Endothelial cell of umbilical vein (primary cell): ENCODE measurements at regions not wholly inside any gene's neighbourhood (a gene's known extent, or its start where the extent isn't known, plus 50 kb on each side); places are given as distances from the start of the nearest gene placed in this dataset.

Experiments used
- BruUV-seq: library from RNA; stranded (reverse); fragments of 400-500 nt; replicated peaks from 2 replicates; lab custom pipeline; 2021; lab: Mats Ljungman, UMichigan
- CTCF ChIA-PET: fragments of 300-600, 350-600 bp; sonication (Branson Sonifier 250); formaldehyde crosslinking; loops from one replicate; lab custom pipeline; 2021; ENCODE audit warnings: antibody characterized with exemption, inconsistent platforms; lab: Charles Lee
- POLR2A ChIA-PET: fragments of 300-600, 350-600 bp; sonication (Branson Sonifier 250); formaldehyde crosslinking; loops from one replicate; lab custom pipeline; 2021; ENCODE audit warnings: antibody characterized with exemption, inconsistent platforms; lab: Charles Lee
- DNase-seq: peaks from one replicate; pipeline ENCODE4 v3.0.0-alpha.2; 2011; ENCODE audit warnings: low read depth, low spot score
- FAIRE-seq: peaks from 2 replicates; lab custom pipeline; 2011; peaks lifted over from hg19 to GRCh38; lab: Jason Lieb, UNC
- H2AFZ ChIP-seq: 2 replicates; pipeline ENCODE4 v1.6.0; 2012; ENCODE audit warnings: low read depth, low read length, control low read depth, inconsistent platforms
- H3K27ac ChIP-seq: 2 replicates; pipeline ENCODE4 v1.5.1; 2011; ENCODE audit warnings: low read depth, mild to moderate bottlenecking, control low read depth, low read length, moderate library complexity; ENCODE audit not compliant: insufficient read depth
- H3K27me3 ChIP-seq, 2 experiments: 2 replicates each; pipeline versions ENCODE4 v1.6.0 to v1.6.1; 2011; ENCODE audit warnings: low read length in 2 of 2, mixed read lengths in 1 of 2; ENCODE audit not compliant: control insufficient read depth in 2 of 2, insufficient read depth in 2 of 2
- H3K36me3 ChIP-seq, 2 experiments: 2 replicates in 1 of 2; 3 replicates in 1 of 2; pipeline ENCODE4 v1.5.1; 2011; ENCODE audit warnings: low read length in 2 of 2, mild to moderate bottlenecking in 1 of 2, moderate library complexity in 1 of 2; ENCODE audit not compliant: control insufficient read depth in 2 of 2, insufficient read depth in 2 of 2; ENCODE audit errors: extremely low read depth in 1 of 2
- H3K4me1 ChIP-seq: 3 replicates; pipeline ENCODE4 v1.5.1; 2011; ENCODE audit warnings: mild to moderate bottlenecking, low read length; ENCODE audit not compliant: control insufficient read depth, insufficient read depth; ENCODE audit errors: extremely low read depth
- H3K4me2 ChIP-seq: 2 replicates; pipeline ENCODE4 v1.6.1; 2011; ENCODE audit warnings: low read length, control low read depth, mixed read lengths; ENCODE audit not compliant: insufficient read depth
- H3K4me3 ChIP-seq, 3 experiments: fragments of 200-600 bp in 1 of 3; sonication (generic), shearing (Covaris generic) in 1 of 3; replicated peaks in 1 of 3; 2 replicates each; pipeline ENCODE4 v1.5.1; 2011 to 2016; ENCODE audit warnings: control low read depth in 3 of 3, low read length in 3 of 3, mild to moderate bottlenecking in 2 of 3, inconsistent platforms in 1 of 3, low read depth in 1 of 3, moderate library complexity in 1 of 3; ENCODE audit not compliant: insufficient read depth in 1 of 3
- H3K79me2 ChIP-seq: 2 replicates; pipeline ENCODE4 v1.6.0; 2012; ENCODE audit warnings: low read length, inconsistent platforms; ENCODE audit not compliant: control insufficient read depth, insufficient read depth
- H3K9ac ChIP-seq: replicated peaks from 2 replicates; pipeline ENCODE3; 2011; ENCODE audit warnings: low read length, control low read depth; ENCODE audit not compliant: insufficient read depth; ENCODE audit errors: extremely low read depth
- H3K9me1 ChIP-seq: replicated peaks from 3 replicates; pipeline ENCODE4 v1.6.0; 2011; ENCODE audit warnings: mild to moderate bottlenecking, low read length; ENCODE audit not compliant: control insufficient read depth, insufficient read depth; ENCODE audit errors: extremely low read depth
- H3K9me3 ChIP-seq: replicated peaks from 2 replicates; pipeline ENCODE4 v1.5.1; 2012; ENCODE audit warnings: low read length, inconsistent platforms; ENCODE audit not compliant: control insufficient read depth, insufficient read depth
- H4K20me1 ChIP-seq: replicated peaks from 2 replicates; pipeline ENCODE3; 2011; ENCODE audit warnings: mild to moderate bottlenecking, low read length; ENCODE audit not compliant: control insufficient read depth, insufficient read depth; ENCODE audit errors: extremely low read depth
- EZH2 ChIP-seq: IDR thresholded peaks from 2 replicates; pipeline ENCODE4 v1.6.1; 2012; ENCODE audit warnings: borderline replicate concordance, low read depth, mild to moderate bottlenecking, moderate library complexity, low read length, inconsistent platforms; ENCODE audit not compliant: severe bottlenecking
- FOS ChIP-seq: IDR thresholded peaks from 2 replicates; pipeline ENCODE4 v1.6.1; 2011; ENCODE audit warnings: mild to moderate bottlenecking, low read length, moderate library complexity, borderline replicate concordance; ENCODE audit not compliant: insufficient read depth
- GATA2 ChIP-seq: IDR thresholded peaks from 2 replicates; pipeline ENCODE4 v1.7.0; 2011; ENCODE audit warnings: low read depth, mild to moderate bottlenecking, moderate library complexity, mixed read lengths, low read length; ENCODE audit not compliant: insufficient read length, insufficient read depth
- JUN ChIP-seq: IDR thresholded peaks from 2 replicates; pipeline ENCODE4 v1.6.1; 2011; ENCODE audit warnings: borderline replicate concordance, low read depth; ENCODE audit not compliant: insufficient read length, insufficient read depth
- POLR2A ChIP-seq: IDR thresholded peaks from 2 replicates; pipeline ENCODE4 v1.6.1; 2012; ENCODE audit warnings: low read depth, mild to moderate bottlenecking, control low read depth, low read length
- POLR2AphosphoS5 ChIP-seq: IDR thresholded peaks from 2 replicates; pipeline ENCODE4 v1.6.1; 2012; ENCODE audit warnings: low read depth, mild to moderate bottlenecking, control low read depth, low read length, moderate library complexity; ENCODE audit not compliant: insufficient read depth
- dilution Hi-C: fragments of 300-500 bp; cut with MboI; formaldehyde crosslinking; loops from one replicate; pipeline ENCODE4 v1.15.0; 2019; ENCODE audit warnings: low sequenced_read_pairs; ENCODE audit not compliant: extremely low pct_ligation_motif_present
- intact Hi-C: fragments of 100-400 bp; cut with micrococcal nuclease; formaldehyde crosslinking; loops from one replicate; pipeline ENCODE4 v1.10.0; 2022
- TF ChIP-seq, protein P1 (sequence below): IDR thresholded peaks from 2 replicates; pipeline ENCODE4 v1.6.1; 2011; ENCODE audit not compliant: insufficient read depth, insufficient read length
- TF ChIP-seq, protein P2 (sequence below), 2 donors: IDR thresholded peaks; 1 replicate in 1 of 2; 2 replicates in 1 of 2; pipeline ENCODE4 v1.5.1; 2011; ENCODE audit warnings: low read length in 2 of 2, mild to moderate bottlenecking in 2 of 2, moderate library complexity in 2 of 2, control low read depth in 1 of 2, inconsistent platforms in 1 of 2, low read depth in 1 of 2; ENCODE audit not compliant: insufficient read depth in 1 of 2; ENCODE audit errors: extremely low read depth in 1 of 2

DNA sequence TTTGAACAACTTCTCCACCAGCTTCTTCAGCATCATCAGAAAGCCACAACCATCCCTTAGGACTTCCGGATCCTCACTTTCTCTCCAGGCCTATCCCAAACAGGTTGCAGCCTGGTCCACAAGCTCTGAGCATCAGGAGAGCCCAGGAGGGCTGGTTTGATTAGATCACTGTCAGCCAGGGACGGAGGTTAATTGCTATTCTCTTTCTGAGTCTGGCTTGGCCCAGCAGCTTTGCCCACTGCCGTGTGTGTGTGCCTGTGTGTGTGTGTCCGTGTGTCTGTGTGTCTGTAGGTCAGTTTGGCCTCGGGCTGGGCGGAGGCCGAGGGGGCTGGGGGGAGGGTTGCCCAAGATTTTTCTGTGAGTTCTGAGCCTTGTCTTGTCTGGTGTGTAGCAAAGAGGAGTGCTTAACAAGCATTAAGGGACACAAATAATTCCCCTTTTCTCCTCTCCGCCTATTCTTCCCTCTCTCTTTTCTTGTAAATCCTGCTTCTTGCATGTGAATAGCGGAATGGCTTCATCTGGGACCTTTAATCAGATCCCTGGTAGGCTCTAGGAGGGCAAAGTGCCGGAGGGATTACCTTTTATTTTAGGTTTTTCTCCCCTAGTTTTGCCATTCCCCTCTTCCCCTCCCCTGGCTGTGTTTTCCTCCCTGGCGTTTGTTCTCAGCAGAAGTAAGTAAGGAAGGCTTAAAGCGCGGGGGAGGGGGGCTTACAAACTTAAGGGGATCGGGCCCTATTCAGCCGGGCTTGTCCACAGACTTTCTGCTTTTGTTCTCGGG, 138.2 kb upstream of the LHX5 start:
- H4K20me1 ChIP-seq: no peaks in the 10 kb centered on the region
- H3K4me2 ChIP-seq: no peak overlapping the region
- no peak overlapping the region for H3K9ac ChIP-seq
- ChIA-PET POLR2A (no interaction called here), CTCF (no interaction called here)
- intact Hi-C loops: no loop called here
- TF ChIP-seq GATA2 (no peak), EZH2 (no peak), POLR2AphosphoS5 (no peak), JUN (no peak), FOS (no peak), POLR2A (no peak)
- TF ChIP-seq, protein P1, sequence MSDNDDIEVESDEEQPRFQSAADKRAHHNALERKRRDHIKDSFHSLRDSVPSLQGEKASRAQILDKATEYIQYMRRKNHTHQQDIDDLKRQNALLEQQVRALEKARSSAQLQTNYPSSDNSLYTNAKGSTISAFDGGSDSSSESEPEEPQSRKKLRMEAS: no peak
- TF ChIP-seq, protein P2, sequence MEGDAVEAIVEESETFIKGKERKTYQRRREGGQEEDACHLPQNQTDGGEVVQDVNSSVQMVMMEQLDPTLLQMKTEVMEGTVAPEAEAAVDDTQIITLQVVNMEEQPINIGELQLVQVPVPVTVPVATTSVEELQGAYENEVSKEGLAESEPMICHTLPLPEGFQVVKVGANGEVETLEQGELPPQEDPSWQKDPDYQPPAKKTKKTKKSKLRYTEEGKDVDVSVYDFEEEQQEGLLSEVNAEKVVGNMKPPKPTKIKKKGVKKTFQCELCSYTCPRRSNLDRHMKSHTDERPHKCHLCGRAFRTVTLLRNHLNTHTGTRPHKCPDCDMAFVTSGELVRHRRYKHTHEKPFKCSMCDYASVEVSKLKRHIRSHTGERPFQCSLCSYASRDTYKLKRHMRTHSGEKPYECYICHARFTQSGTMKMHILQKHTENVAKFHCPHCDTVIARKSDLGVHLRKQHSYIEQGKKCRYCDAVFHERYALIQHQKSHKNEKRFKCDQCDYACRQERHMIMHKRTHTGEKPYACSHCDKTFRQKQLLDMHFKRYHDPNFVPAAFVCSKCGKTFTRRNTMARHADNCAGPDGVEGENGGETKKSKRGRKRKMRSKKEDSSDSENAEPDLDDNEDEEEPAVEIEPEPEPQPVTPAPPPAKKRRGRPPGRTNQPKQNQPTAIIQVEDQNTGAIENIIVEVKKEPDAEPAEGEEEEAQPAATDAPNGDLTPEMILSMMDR (IDR thresholded peaks at IDR 0.05; ENCODE audit: extremely low read depth in 1 of 2, insufficient read depth in 1 of 2, low read depth in 1 of 2, low read length in 2 of 2): no peak
- no peaks in the 10 kb centered on the region for H3K9me1 ChIP-seq
- DNase-seq (no peak), FAIRE-seq (no peak)
- no peaks in the 10 kb centered on the region for H3K36me3 ChIP-seq
- H3K79me2 ChIP-seq: no peaks in the 10 kb centered on the region
- dilution Hi-C loops: no loop called here
- no peak overlapping the region for H2AFZ ChIP-seq
- H3K4me3 ChIP-seq: no peak overlapping the region
- no peak overlapping the region for H3K27ac ChIP-seq
- H3K4me1 ChIP-seq: no peaks in the 10 kb centered on the region
- peaks cover 0 to 2% of the 10 kb centered on the region in 2 experiments for H3K27me3 ChIP-seq
- no TSS peak for BruUV-seq
- H3K9me3 ChIP-seq: no peaks in the 10 kb centered on the region
